CD14-positive monocyte (primary cell): ENCODE measurements at regions not wholly inside any gene's neighbourhood (a gene's known extent, or its start where the extent isn't known, plus 50 kb on each side); places are given as distances from the start of the nearest gene placed in this dataset.

Experiments
- DNase-seq, 3 donors: peaks; one replicate each; pipeline ENCODE4 v3.0.0-alpha.2; 2011 to 2022
- H2AFZ ChIP-seq: 2 replicates; pipeline ENCODE4 v1.6.0; 2012; ENCODE audit warnings: mild to moderate bottlenecking, low read depth, low read length, inconsistent platforms; ENCODE audit not compliant: insufficient read depth, poor library complexity, severe bottlenecking
- H3K27ac ChIP-seq, 2 donors: 1 replicate in 1 of 2; 2 replicates in 1 of 2; pipeline ENCODE4 v1.5.1; 2012 to 2013; ENCODE audit warnings: low read length in 2 of 2, control low read depth in 1 of 2, inconsistent platforms in 1 of 2, low read depth in 1 of 2, mild to moderate bottlenecking in 1 of 2
- H3K27me3 ChIP-seq, 2 donors: one replicate each; pipeline versions ENCODE4 v1.6.0 to v1.6.1; 2011 to 2013; ENCODE audit warnings: low read length in 2 of 2; ENCODE audit not compliant: control insufficient read depth in 2 of 2, insufficient read depth in 2 of 2
- H3K36me3 ChIP-seq, 2 donors: replicated peaks in 1 of 2; 1 replicate in 1 of 2; 2 replicates in 1 of 2; pipeline versions ENCODE4 v1.5.1 to v1.6.1; 2012 to 2013; ENCODE audit warnings: low read length in 2 of 2, control low read depth in 1 of 2, inconsistent platforms in 1 of 2, mild to moderate bottlenecking in 1 of 2; ENCODE audit not compliant: insufficient read depth in 2 of 2, control insufficient read depth in 1 of 2
- H3K4me1 ChIP-seq, 2 donors: 1 replicate in 1 of 2; 2 replicates in 1 of 2; pipeline versions ENCODE4 v1.5.1 to v1.6.1; 2012 to 2013; ENCODE audit warnings: low read length in 2 of 2, control low read depth in 1 of 2, inconsistent platforms in 1 of 2, mild to moderate bottlenecking in 1 of 2, moderate library complexity in 1 of 2; ENCODE audit not compliant: insufficient read depth in 2 of 2, control insufficient read depth in 1 of 2
- H3K4me2 ChIP-seq: replicated peaks from 2 replicates; pipeline ENCODE3; 2012; ENCODE audit warnings: low read length, moderate library complexity, mild to moderate bottlenecking; ENCODE audit not compliant: poor library complexity, severe bottlenecking; ENCODE audit errors: extremely low read depth
- H3K4me3 ChIP-seq, 3 experiments: fragments of 200-600 bp in 1 of 3; sonication (generic) in 1 of 3; replicated peaks in 1 of 3; 1 replicate in 2 of 3; 2 replicates in 1 of 3; pipeline ENCODE4 v1.5.1; 2011 to 2013; ENCODE audit warnings: low read length in 3 of 3, mild to moderate bottlenecking in 3 of 3, control low read depth in 2 of 3, low read depth in 2 of 3, inconsistent platforms in 1 of 3, moderate library complexity in 1 of 3
- H3K79me2 ChIP-seq: 2 replicates; pipeline ENCODE4 v1.6.0; 2012; ENCODE audit warnings: mild to moderate bottlenecking, control low read depth, inconsistent platforms, low read length, moderate library complexity; ENCODE audit not compliant: insufficient read depth
- H3K9ac ChIP-seq: 2 replicates; pipeline ENCODE4 v1.6.0; 2017; ENCODE audit warnings: low read length, mild to moderate bottlenecking; ENCODE audit not compliant: insufficient read depth, poor library complexity, severe bottlenecking
- H3K9me3 ChIP-seq, 2 donors: replicated peaks in 1 of 2; 1 replicate in 1 of 2; 2 replicates in 1 of 2; pipeline versions ENCODE4 v1.5.1 to v1.6.1; 2012 to 2013; ENCODE audit warnings: low read length in 2 of 2, control low read depth in 1 of 2; ENCODE audit not compliant: control insufficient read depth in 1 of 2, insufficient read depth in 1 of 2
- H4K20me1 ChIP-seq: 2 replicates; pipeline ENCODE4 v1.6.0; 2012; ENCODE audit warnings: mild to moderate bottlenecking, low read length, control low read depth, moderate library complexity; ENCODE audit not compliant: insufficient read depth
- H3K27ac Mint-ChIP-seq, 7 donors: one replicate each; pipeline ENCODE4 v1.8.0; 2020; ENCODE audit warnings: mild to moderate bottlenecking in 7 of 7, mixed read lengths in 7 of 7, moderate library complexity in 6 of 7, inconsistent platforms in 2 of 7
- H3K27me3 Mint-ChIP-seq, 3 donors: one replicate each; pipeline ENCODE4 v1.8.0; 2021 to 2022; ENCODE audit warnings: low read depth in 3 of 3, mild to moderate bottlenecking in 3 of 3, mixed read lengths in 3 of 3, moderate library complexity in 3 of 3, inconsistent platforms in 1 of 3
- H3K36me3 Mint-ChIP-seq, 2 donors: one replicate each; pipeline ENCODE4 v1.8.0; 2020; ENCODE audit warnings: mixed read lengths in 2 of 2, inconsistent platforms in 1 of 2, mild to moderate bottlenecking in 1 of 2
- H3K4me1 Mint-ChIP-seq: one replicate; pipeline ENCODE4 v1.8.0; 2020; ENCODE audit warnings: mild to moderate bottlenecking, mixed read lengths
- H3K4me3 Mint-ChIP-seq, 2 donors: one replicate each; pipeline ENCODE4 v1.8.0; 2020; ENCODE audit warnings: mild to moderate bottlenecking in 2 of 2, mixed read lengths in 2 of 2, moderate library complexity in 1 of 2
- H3K9me3 Mint-ChIP-seq, 7 donors: one replicate each; pipeline ENCODE4 v1.8.0; 2020 to 2022; ENCODE audit warnings: mixed read lengths in 7 of 7, mild to moderate bottlenecking in 6 of 7, moderate library complexity in 6 of 7, inconsistent platforms in 2 of 7
- WGBS: methylation state at CpG from one replicate; pipeline ENCODE4 v1.1.5; 2013; ENCODE audit warnings: missing lambda C conversion rate; ENCODE audit not compliant: insufficient coverage; 5-methylcytosine and 5-hydroxymethylcytosine counted together
- intact Hi-C, 2 donors: fragments of 100-400 bp; cut with micrococcal nuclease; formaldehyde crosslinking; loops; one replicate each; pipeline versions ENCODE4 v1.15.0 to v1.15.1; 2023
- TF ChIP-seq, protein P1 (sequence below): fragments of 200-600 bp; IDR thresholded peaks from one replicate; pipeline ENCODE4 v1.8.0; 2022; ENCODE audit warnings: antibody characterized with exemption, mild to moderate bottlenecking

DNA sequence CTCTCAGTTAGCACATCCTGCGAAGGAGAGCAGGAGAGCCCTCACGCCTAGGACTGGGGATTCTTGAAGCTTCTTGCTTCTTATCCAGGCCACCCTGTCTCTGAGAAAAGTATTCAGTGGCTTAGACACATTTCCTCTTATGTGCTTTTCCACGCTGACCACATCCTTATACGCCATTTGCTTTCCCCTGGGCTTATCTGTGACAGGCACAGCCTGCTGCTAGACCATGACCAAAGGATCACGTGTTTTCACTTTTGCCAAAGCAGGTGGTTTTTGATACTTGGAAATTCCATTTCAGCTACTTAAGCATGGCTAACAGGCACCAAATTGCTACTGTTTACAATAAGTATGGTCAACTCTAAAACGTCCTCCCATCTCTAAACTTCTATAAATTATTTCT, 587.4 kb downstream of the AACS start:
- no peaks in the 10 kb centered on the region for H3K4me1 Mint-ChIP-seq
- no peak overlapping the region for H2AFZ ChIP-seq
- H3K9me3 ChIP-seq = peaks cover 0 to 3% of the 10 kb centered on the region in 2 donors
- no peak overlapping the region for H3K27ac ChIP-seq
- no peaks in the 10 kb centered on the region for H4K20me1 ChIP-seq
- no peaks in the 10 kb centered on the region for H3K79me2 ChIP-seq
- no peak overlapping the region for H3K4me2 ChIP-seq
- H3K4me3 Mint-ChIP-seq = no peak overlapping the region
- no peak for DNase-seq
- no peak overlapping the region for H3K4me3 ChIP-seq
- H3K36me3 Mint-ChIP-seq = no peaks in the 10 kb centered on the region
- no peak overlapping the region for H3K9ac ChIP-seq
- no peaks in the 10 kb centered on the region for H3K36me3 ChIP-seq
- 6% methylated on average over 4 of the region's 6 CpGs for WGBS
- H3K27ac Mint-ChIP-seq = peak overlapping the region in 1 of 7 donors; percentile 32
- intact Hi-C loops = no loop called here
- TF ChIP-seq, protein P1, sequence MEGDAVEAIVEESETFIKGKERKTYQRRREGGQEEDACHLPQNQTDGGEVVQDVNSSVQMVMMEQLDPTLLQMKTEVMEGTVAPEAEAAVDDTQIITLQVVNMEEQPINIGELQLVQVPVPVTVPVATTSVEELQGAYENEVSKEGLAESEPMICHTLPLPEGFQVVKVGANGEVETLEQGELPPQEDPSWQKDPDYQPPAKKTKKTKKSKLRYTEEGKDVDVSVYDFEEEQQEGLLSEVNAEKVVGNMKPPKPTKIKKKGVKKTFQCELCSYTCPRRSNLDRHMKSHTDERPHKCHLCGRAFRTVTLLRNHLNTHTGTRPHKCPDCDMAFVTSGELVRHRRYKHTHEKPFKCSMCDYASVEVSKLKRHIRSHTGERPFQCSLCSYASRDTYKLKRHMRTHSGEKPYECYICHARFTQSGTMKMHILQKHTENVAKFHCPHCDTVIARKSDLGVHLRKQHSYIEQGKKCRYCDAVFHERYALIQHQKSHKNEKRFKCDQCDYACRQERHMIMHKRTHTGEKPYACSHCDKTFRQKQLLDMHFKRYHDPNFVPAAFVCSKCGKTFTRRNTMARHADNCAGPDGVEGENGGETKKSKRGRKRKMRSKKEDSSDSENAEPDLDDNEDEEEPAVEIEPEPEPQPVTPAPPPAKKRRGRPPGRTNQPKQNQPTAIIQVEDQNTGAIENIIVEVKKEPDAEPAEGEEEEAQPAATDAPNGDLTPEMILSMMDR = no peak
- H3K4me1 ChIP-seq = no peaks in the 10 kb centered on the region
- H3K27me3 ChIP-seq = no peaks in the 10 kb centered on the region
- H3K9me3 Mint-ChIP-seq = peaks cover 0 to 11% (median 2%) of the 10 kb centered on the region in 7 donors
- H3K27me3 Mint-ChIP-seq = no peaks in the 10 kb centered on the region

DNA sequence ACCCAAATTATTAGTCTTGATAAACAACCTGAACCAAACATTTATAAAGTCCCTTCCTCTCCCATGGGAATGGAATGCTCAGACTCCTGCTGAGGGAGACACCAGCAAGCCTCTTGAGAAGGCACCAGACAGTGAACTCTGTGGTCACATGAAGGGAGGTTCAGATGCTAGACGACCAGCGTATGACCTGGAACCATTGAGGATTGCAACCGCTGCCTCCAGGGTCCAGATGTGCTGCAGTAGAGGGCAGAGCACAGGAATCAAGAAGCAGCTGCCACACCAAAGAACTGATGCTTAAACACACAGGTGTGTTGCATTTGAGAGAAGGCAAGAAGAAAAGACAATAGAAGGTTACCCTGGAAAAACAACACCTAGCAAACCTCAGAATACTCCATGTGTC, 592.4 kb downstream of the AACS start:
- Mint-ChIP-seq H3K4me1 (no peaks in the 10 kb centered on the region), H3K27ac (no peak overlapping the region), H3K9me3 (peaks cover 0 to 12% (median 0%) of the 10 kb centered on the region in 7 donors), H3K36me3 (no peaks in the 10 kb centered on the region), H3K4me3 (no peak overlapping the region), H3K27me3 (peaks cover 0 to 3% (median 2%) of the 10 kb centered on the region in 3 donors)
- TF ChIP-seq, protein P1 = no peak
- no peak overlapping the region for H3K4me2 ChIP-seq
- no peaks in the 10 kb centered on the region for H3K79me2 ChIP-seq
- no peaks in the 10 kb centered on the region for H4K20me1 ChIP-seq
- no peak overlapping the region for H3K27ac ChIP-seq
- no peaks in the 10 kb centered on the region for H3K27me3 ChIP-seq
- H3K36me3 ChIP-seq = no peaks in the 10 kb centered on the region
- 97% methylated on average over 3 of the region's 3 CpGs for WGBS
- intact Hi-C loops = no loop called here
- H3K4me1 ChIP-seq = no peaks in the 10 kb centered on the region
- H3K4me3 ChIP-seq = no peak overlapping the region
- H3K9me3 ChIP-seq = peaks cover 0 to 3% of the 10 kb centered on the region in 2 donors
- H3K9ac ChIP-seq = no peak overlapping the region
- H2AFZ ChIP-seq = no peak overlapping the region
- no peak for DNase-seq
